ENCODE measurements at regions not wholly inside any gene's neighbourhood (a gene's known extent, or its start where the extent isn't known, plus 50 kb on each side); places are given as distances from the start of the nearest gene placed in this dataset.

DNA sequence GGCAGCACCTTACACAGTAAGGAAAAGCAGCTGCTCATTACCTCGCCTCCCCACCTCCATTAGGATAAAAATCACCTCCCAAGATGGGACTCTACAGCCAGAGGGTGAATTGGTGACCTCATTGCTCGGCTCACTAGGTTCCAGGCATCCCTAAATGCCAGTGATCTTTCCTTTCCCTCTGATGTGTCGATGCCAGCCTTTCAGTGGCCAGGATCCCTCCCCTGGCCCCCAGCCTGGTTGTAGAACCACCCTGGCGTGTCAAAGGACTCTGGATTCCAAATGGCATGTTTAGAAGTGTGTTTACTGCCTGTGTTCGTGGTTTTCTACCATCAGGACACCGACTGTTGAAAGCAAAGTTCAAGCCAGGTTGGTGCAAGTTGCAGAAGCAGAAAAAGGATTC is 72.1 kb upstream of the LYRM9 start:
- Histone ChIP-seq H3K4me3 (no peak overlapping the region), H4K20me1 (no peaks in the 10 kb centered on the region), H3K36me3 (no peaks in the 10 kb centered on the region), H3K9ac (no peak overlapping the region), H3K4me2 (no peak overlapping the region), H3K9me3 (replicated peaks in 1 of 11) (no peaks in the 10 kb centered on the region), H3K27me3 (no peaks in the 10 kb centered on the region), H3K27ac (no peak overlapping the region), H3K4me1 (peaks cover 0 to 8% (median 1%) of the 10 kb centered on the region in 10 experiments; a peak in 6 of 20 replicates)
- TF ChIP-seq Cebpa-rat (IDR thresholded peaks at IDR 0.05): no peak

DNA sequence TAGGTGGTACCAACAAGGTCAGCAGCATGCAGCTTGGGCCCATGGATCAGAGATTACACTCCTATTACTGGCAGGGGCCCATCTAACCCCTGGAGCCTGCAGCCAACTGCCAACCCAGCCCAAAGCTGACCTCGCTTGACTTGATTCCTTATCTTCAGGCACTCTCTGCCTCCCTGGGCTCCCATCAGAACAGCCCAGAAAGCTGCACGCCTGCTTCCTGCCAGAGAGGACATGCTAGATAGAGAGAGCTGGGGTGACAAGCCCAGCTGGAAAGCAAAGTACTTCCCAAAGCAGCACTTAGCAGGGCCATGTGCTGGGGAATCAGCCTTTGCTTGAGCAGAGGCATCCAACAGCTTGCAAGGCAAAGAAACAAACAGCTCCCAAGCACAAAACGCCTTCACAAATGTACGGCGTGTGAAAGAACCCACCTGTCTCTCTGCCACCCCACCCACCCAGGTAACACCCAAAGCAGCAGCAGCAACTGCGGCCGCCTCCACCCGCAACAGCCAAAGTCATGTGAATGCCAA is 74.2 kb upstream of the NLK start:
- no peak overlapping the region for H3K9ac ChIP-seq
- H3K27ac ChIP-seq: no peak overlapping the region
- no peak overlapping the region for H3K4me3 ChIP-seq
- no peaks in the 10 kb centered on the region for H3K9me3 ChIP-seq (replicated peaks in 1 of 11)
- no peaks in the 10 kb centered on the region for H3K36me3 ChIP-seq
- H3K4me1 ChIP-seq: no peaks in the 10 kb centered on the region
- no peak overlapping the region for H3K4me2 ChIP-seq
- no peaks in the 10 kb centered on the region for H4K20me1 ChIP-seq
- no peaks in the 10 kb centered on the region for H3K27me3 ChIP-seq
- no peak for TF ChIP-seq Cebpa-rat (IDR thresholded peaks at IDR 0.05)

DNA sequence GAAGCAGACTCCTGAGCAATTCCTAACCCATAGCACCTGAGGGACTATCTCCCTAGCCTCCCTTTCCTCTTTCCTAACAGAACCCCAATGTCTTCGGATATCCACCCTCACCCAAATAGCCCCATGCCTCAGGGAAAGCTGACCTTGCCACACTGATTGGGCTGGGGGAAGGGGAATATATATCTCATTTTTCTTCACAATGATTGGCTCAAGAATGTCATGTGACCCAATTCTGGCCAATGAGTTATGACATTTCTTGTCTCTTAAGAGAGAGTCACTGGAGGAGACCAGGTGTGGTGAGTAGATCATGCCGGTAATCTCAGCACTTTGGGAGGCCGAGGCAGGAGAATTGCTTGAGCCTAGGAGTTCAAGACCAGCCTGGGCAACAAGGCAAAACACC is 71.9 kb upstream of the NLK start:
- Histone ChIP-seq H3K4me2 (no peak overlapping the region), H3K27ac (no peak overlapping the region), H3K27me3 (no peaks in the 10 kb centered on the region), H3K36me3 (no peaks in the 10 kb centered on the region), H3K9me3 (replicated peaks in 1 of 11) (peaks cover 0 to 5% (median 0%) of the 10 kb centered on the region in 11 experiments; a peak in 1 of 22 replicates), H3K9ac (no peak overlapping the region), H4K20me1 (no peaks in the 10 kb centered on the region), H3K4me3 (no peak overlapping the region), H3K4me1 (no peaks in the 10 kb centered on the region)
- TF ChIP-seq Cebpa-rat (IDR thresholded peaks at IDR 0.05): no peak

DNA sequence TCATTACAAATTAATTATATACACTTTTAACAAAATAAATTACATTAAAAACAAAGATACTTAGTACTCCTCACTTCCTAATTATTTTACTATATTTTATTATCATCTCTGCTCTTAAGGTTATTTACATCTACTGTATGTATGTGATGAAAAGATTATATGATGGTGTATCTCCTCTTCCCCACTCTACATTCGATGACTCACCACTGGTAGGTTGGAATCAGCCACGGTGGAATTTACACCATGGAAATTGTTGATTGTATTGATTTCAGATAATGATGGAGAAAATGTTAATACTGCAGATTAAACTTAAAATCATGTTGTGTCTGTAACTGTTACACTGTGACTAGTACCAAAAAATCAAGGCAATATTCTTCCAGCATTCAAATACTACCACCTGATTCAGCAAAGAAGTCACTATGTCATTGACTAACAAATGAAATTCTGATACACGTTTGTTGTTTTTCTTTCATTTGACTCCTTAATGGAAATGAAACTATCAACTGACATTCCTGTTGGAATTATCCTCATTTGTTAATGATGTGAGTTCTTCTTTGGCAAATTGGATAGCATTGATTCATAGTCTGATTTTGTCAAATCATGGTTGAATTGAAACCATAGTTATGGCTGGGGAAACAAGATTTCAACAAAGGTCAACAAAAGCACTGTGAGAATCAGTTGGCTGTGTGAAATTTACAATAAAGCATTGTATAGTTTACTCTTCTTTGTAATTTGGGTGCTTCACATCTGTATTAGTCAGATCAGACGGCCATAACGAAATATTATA is 69.0 kb upstream of the NLK start:
- H3K27ac ChIP-seq: no peak overlapping the region
- no peaks in the 10 kb centered on the region for H4K20me1 ChIP-seq
- peaks cover 0 to 5% (median 0%) of the 10 kb centered on the region in 10 experiments; a peak in 2 of 20 replicates for H3K4me1 ChIP-seq
- TF ChIP-seq Cebpa-rat (IDR thresholded peaks at IDR 0.05): no peak
- H3K4me3 ChIP-seq: no peak overlapping the region
- no peak overlapping the region for H3K9ac ChIP-seq
- H3K9me3 ChIP-seq (replicated peaks in 1 of 11): peaks cover 0 to 5% (median 0%) of the 10 kb centered on the region in 11 experiments; a peak in 1 of 22 replicates
- no peaks in the 10 kb centered on the region for H3K27me3 ChIP-seq
- no peaks in the 10 kb centered on the region for H3K36me3 ChIP-seq
- H3K4me2 ChIP-seq: no peak overlapping the region

DNA sequence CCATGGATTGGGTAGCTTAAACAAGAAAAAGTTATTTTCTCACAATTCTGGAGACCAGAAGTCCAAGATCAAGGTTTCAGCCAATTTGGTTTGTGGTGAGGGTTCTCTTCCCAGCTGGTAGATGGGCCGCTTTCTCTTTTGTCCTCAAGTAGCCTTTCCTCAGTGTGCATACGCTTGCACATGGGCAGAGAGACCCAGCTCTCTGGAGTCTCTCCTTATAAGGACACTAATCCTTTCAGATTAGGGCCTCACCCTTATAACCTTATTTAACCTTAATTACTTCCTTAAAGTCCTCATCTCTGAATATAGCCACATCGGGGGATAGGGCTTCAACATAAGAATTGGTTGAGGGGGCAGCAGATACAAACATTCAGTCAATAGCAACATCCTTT is 68.4 kb upstream of the NLK start:
- H3K36me3 ChIP-seq: no peaks in the 10 kb centered on the region
- H3K9me3 ChIP-seq (replicated peaks in 1 of 11): peaks cover 0 to 5% (median 0%) of the 10 kb centered on the region in 11 experiments; a peak in 1 of 22 replicates
- no peaks in the 10 kb centered on the region for H3K27me3 ChIP-seq
- H3K4me2 ChIP-seq: no peak overlapping the region
- H3K27ac ChIP-seq: no peak overlapping the region
- peaks cover 0 to 5% (median 0%) of the 10 kb centered on the region in 10 experiments; a peak in 2 of 20 replicates for H3K4me1 ChIP-seq
- H3K4me3 ChIP-seq: no peak overlapping the region
- no peak for TF ChIP-seq Cebpa-rat (IDR thresholded peaks at IDR 0.05)
- H3K9ac ChIP-seq: no peak overlapping the region
- H4K20me1 ChIP-seq: no peaks in the 10 kb centered on the region

DNA sequence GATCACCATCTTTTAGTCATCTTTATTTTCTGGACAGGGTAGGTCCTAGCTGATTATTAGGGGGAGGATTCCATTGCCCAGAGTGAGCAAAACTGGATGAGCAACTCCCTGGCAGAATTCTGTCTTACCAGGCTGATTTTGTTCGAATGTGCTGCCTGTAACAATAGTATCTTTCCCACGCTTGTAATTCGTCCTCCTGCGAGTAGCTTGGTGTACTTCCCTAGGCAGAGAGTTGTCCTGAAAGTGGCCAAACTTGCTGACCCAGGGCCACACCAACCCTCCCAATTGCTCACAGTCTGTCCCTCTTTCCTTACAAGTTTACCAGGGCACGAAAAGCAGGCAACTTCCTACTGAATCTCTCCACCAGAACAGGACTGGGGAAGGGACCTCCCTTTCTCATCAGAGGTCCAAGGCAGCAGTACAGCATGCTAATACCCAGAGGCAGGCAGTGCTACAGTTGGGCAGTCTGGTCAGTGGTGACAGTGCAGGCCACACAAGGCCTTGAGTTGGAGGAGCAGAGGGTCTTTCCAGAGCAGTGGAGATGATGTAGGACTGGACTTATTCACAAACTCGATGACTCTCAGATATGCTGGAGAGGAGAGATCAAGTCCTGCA is 67.8 kb upstream of the NLK start:
- Histone ChIP-seq H3K4me2 (no peak overlapping the region), H3K4me3 (no peak overlapping the region), H4K20me1 (no peaks in the 10 kb centered on the region), H3K9ac (no peak overlapping the region), H3K27me3 (no peaks in the 10 kb centered on the region), H3K27ac (no peak overlapping the region), H3K36me3 (no peaks in the 10 kb centered on the region), H3K9me3 (replicated peaks in 1 of 11) (peaks cover 0 to 5% (median 0%) of the 10 kb centered on the region in 11 experiments; a peak in 1 of 22 replicates), H3K4me1 (peaks cover 0 to 5% (median 0%) of the 10 kb centered on the region in 10 experiments; a peak in 2 of 20 replicates)
- no peak for TF ChIP-seq Cebpa-rat (IDR thresholded peaks at IDR 0.05)

DNA sequence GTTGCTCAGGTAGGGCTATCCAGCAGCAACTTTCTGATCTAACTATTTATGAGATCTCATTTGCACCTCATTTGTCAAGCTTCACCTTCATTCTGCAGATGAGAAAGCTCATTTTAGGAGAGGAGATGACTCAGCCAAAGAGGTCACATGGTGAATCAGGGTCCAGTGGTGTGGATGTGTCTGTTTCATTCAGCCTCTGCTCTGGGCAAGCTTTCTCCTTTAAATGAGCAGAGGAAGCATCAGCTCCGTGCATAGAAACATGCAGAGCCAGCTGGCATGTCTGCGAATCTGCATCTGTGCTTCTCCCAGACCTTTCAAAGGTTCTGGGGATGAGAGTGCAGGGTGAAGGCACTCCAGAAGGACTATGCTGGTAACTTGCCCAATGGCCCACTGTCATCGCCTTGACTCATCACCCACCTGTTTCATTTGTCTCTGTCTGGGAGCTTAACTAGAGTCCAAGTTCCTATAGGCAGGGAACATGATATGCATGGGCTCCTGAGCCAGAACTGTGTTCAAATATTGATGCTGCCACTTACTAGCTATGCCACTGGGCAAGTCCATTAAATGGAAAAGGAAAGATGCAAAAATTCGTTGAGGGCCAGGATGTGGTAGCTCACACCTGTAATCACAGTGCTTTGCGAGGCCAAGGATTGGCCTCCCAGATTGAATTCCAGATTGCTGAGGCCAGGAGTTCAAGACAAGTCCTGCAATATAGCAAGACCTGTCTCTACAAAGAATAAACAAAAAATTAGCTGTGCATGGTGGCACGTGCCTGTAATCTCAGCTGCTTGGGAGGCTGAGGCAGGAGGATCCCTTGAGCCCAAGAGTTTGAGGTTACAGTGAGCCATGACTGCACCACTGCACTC is 67.1 kb upstream of the NLK start:
- H3K4me1 ChIP-seq: peaks cover 0 to 5% (median 0%) of the 10 kb centered on the region in 10 experiments; a peak in 2 of 20 replicates
- H4K20me1 ChIP-seq: no peaks in the 10 kb centered on the region
- H3K9me3 ChIP-seq (replicated peaks in 1 of 11): peaks cover 0 to 5% (median 0%) of the 10 kb centered on the region in 11 experiments; a peak in 1 of 22 replicates
- H3K27ac ChIP-seq: no peak overlapping the region
- no peaks in the 10 kb centered on the region for H3K27me3 ChIP-seq
- TF ChIP-seq Cebpa-rat (IDR thresholded peaks at IDR 0.05): no peak
- H3K36me3 ChIP-seq: no peaks in the 10 kb centered on the region
- H3K4me3 ChIP-seq: no peak overlapping the region
- no peak overlapping the region for H3K4me2 ChIP-seq
- no peak overlapping the region for H3K9ac ChIP-seq

DNA sequence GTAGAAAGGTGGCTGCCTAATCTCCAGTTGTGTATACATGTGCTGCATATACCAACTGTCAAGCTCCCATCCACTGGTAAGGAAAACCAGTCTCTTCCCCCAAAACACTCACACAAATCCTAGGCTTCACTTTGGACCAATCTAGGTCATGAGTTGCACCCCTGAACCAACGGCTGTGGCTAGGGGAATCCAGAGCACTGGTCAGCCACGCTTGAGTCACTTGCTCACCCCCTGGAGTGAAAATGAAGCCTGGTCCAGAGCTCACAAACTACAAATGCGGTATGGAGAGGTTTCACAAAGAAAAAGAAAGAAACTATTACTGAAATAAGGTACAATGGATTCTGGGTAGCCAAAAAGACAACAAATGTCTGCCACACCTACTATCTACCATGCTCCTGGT is 66.1 kb upstream of the NLK start:
- Histone ChIP-seq H3K4me2 (no peak overlapping the region), H3K4me3 (no peak overlapping the region), H3K36me3 (no peaks in the 10 kb centered on the region), H3K4me1 (peaks cover 0 to 5% (median 3%) of the 10 kb centered on the region in 10 experiments; a peak in 13 of 20 replicates), H3K9me3 (replicated peaks in 1 of 11) (peaks cover 0 to 5% (median 0%) of the 10 kb centered on the region in 11 experiments; a peak in 1 of 22 replicates), H3K27ac (no peak overlapping the region), H4K20me1 (no peaks in the 10 kb centered on the region), H3K27me3 (no peaks in the 10 kb centered on the region), H3K9ac (no peak overlapping the region)
- no peak for TF ChIP-seq Cebpa-rat (IDR thresholded peaks at IDR 0.05)

Data from BLaER1 treated with 17β-estradiol and CSF1 and Interleukin-3, amounts not matched to agents 10 nM and 100 nM (cell line).